Fibroblast of skin of left quadriceps (primary cell): ENCODE measurements at regions not wholly inside any gene's neighbourhood (a gene's known extent, or its start where the extent isn't known, plus 50 kb on each side); places are given as distances from the start of the nearest gene placed in this dataset.

ENCODE experiments used
- DNase-seq, 2 experiments: peaks; one replicate each; pipeline ENCODE4 v3.0.0-alpha.2; 2013; ENCODE audit warnings: low read depth in 2 of 2

- DNase-seq: no peak
Measured at GRCh38 chr6:92827104-92827503, 592.3 kb downstream of the EPHA7 start.

DNA sequence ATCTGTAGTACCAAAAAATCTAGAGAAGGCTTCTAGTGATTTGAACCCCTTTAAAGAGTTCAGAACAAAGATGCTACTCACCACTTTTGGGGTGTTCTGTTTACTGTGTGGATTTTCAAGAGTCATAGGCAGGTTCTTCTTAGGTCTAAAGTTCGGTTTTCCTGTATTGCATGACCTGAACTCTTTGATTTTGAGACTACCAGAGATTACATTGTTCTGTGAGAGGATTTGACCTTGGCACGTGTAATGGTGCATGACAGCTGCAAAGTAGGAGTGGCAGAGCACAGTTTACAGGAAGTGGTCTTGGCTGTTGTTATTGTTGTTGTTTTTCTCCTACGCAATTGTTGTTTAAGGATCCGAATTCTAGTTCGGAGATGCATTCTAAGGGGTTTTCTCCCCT lies 592.7 kb downstream of the EPHA7 start:
- DNase-seq: no peak

DNA sequence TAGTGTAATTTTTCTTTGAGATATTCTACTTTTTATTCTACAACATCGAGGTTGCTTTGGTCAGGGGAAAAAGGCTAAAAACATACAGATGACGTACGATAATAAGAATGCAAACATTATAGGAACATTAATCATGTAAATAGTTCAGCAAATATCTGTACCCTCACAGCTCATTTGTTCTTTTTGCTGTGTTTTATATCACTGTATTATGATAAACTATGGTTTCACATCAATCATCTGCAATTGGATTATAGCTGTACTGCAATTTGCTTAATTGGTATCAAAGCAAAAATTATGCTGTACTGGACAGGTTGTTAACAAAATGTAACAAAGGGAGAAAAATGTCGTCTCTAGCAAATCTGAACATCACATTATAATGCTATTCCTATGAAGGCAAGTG lies 597.1 kb downstream of the EPHA7 start:
- no peak for DNase-seq

GRCh38 chr6:92820601-92821000 lies 598.8 kb downstream of the EPHA7 start:
- DNase-seq: no peak

GRCh38 chr6:92810913-92811312 lies 608.4 kb downstream of the EPHA7 start:
- peak; percentile 1 to 3 for DNase-seq

GRCh38 chr6:92806254-92806653 lies 613.1 kb downstream of the EPHA7 start:
- DNase-seq: no peak

DNA sequence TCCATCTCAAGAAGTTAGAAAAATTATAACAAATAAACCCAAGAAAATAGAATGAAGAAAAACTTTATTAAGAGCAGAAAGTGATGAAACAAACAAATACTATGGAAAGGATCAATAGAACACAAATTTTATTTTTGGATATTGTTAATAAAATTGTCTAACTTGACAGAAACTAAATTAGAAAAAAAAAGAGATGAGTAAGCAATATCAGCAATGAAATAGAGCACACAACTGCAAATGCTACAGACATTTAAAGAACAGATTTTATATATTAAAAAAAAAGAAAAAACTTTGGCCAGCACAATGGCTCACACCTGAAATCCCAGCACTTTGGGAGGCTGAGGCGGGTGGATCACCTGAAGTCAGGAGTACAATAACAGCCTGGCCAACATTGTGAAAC lies 628.0 kb downstream of the EPHA7 start:
- DNase-seq: no peak

DNA sequence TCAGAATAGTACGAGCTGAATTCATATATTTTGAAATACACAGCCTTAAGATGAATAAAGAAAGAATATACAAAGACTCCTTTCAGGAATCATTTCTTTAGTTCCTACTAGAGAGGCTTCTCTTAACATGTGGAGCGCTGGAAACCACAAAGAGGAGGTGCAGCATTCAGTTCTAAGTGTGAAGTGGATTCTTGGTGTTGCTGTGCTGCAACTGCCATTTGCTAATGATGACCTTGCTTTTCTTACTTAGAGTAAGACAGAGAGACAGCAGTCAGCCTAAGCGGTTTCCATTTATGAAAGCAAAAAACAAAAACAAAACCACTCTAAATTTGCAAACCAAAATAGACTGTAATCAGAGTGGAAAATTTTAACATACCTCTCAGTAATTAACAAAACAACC lies 629.0 kb downstream of the EPHA7 start:
- DNase-seq: no peak

DNA sequence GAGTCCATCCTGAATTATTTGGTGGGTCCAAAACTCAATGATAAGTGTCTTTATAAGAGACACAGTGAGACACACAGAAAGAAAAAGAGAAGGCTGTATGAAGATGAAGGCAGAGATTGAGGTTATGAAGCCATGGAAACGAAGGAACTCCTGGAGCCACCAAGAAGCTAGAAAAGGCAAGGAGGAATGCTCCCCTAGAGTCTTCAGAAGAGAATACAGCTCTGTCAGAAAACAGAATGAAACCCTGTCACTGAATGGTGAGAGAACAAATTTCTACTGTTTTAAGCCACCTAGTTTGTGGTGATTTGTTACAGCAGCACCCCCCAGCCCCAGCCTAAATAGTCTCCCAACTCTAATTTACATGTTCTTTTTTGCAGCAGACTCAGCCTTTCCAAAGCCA lies 635.1 kb downstream of the EPHA7 start:
- no peak for DNase-seq

- DNase-seq: peak; percentile 52 to 57
Measured at GRCh38 chr6:92779746-92780145, 639.6 kb downstream of the EPHA7 start.

- peak in 1 of 2 experiments; percentile 12 for DNase-seq
Measured at GRCh38 chr6:92777146-92777740, 642.1 kb downstream of the EPHA7 start.

DNA sequence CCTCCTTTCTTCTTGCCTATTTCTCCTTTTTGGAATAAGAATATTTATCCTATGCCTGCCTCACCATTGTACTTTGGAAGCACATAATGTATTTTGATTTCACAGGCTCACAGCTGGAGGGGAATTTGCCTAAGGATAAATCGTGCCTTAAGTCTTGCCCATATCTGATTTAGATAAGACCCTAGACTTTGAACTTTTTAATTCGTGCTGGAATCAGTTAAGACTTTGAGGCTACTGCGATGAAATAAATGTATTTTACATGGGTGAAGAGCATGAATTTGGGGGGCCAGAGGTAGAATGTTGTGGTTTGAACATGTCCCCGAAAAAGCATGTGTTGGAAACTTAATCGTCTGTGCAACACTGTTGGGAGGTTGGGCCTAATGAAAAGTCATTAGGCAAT lies 648.8 kb downstream of the EPHA7 start:
- no peak for DNase-seq

DNA sequence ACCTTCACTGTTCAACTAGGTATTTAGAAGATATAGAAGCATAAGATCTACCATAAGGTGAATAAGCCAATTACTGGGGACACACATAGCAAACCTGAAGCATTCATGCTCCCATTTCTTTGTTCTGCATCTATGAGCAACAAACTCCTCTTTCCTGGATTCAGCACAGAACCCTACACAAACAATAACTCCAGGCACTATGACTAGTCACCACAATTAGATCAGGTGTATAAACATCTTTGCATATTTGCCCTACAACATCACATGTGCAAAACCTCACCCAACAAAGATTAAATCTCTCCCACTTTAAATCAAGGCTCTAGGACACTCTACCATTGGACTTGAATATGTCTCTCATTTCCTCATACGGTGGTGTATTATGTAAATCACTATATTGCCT lies 652.3 kb downstream of the EPHA7 start:
- DNase-seq: no peak

DNA sequence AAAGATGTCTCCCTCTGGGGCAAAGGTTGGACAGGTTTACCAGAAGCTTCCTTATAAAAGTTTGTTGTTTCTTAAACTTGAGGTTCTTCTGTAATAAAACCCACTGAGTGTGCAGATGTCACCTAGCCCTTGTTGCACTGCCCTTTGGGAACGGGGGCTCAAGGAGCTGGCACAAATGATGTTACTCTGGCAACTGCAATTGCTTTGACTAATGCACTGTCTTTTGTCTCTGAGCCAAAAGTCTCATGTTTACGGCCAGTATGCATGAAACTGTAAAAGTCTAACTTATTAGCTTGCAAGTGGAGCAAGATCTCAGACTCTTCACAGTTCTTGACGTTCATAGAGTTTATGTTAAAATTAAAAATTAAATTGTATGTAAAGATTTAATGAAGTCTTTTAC lies 655.7 kb downstream of the EPHA7 start:
- DNase-seq: no peak

GRCh38 chr6:92763274-92763584 lies 656.1 kb downstream of the EPHA7 start:
- no peak for DNase-seq

GRCh38 chr6:92762443-92763273 lies 656.7 kb downstream of the EPHA7 start:
- no peak for DNase-seq

DNA sequence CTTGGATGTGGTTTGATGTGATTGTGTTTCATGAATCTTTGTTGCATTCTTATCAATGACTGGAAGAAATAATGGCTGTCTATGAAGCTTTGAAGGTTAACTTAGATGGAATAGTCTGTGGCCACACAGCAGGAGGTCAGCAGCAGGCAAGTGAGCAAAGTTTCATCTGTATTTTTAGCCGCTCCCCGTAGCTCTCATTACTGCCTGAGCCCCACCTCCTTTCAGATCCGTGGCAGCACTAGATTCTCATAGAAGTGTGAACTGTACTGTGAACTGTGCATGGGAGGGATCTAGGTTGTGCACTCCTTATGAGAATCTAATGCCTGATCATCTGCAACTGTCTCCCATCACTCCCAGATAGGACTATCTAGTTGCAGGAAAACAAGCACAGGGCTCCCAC lies 660.2 kb downstream of the EPHA7 start:
- DNase-seq: no peak

DNA sequence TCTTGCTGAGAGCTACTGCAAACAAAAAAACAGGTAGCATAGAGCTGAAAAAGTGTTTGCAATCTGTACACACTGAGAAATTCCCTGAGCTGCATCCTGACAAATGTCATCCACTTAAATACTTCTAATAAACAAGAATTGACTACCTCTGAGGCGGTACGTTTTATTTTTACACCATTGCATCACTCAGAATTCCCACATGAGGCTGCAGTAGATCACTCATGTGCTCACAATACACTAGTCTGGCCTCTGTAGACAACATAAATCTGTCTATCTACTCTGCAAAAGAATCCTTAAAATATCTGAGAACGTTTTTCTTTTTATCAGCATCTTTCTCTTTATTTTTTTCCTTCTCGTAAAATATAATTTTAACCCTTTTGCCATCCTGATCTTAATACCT lies 661.4 kb downstream of the EPHA7 start:
- no peak for DNase-seq

GRCh38 chr6:92756912-92757311 lies 662.4 kb downstream of the EPHA7 start:
- no peak for DNase-seq

DNA sequence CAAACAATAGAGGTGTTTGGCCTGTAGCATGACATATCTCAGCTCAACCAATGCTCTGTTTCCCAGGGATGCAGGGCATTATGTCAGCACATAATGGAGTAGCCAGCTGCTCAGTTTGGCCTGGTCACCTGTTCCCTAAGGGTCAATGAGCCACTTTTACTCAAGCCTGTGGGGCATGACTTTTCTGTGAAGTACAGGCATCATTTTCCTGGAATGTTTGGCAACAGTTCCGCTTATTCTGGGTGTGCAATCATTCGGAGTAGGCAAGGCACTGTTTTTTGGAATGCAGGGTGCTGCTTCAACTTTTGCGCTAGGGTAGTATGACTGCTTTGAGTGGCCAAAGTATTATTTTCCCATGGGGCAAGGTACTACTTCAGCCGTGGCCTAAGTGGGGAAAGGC lies 665.4 kb downstream of the EPHA7 start:
- DNase-seq: no peak

GRCh38 chr6:92752114-92752513 lies 667.2 kb downstream of the EPHA7 start:
- DNase-seq: no peak

- no peak for DNase-seq
Measured at GRCh38 chr6:92748131-92748530, 671.2 kb downstream of the EPHA7 start.

GRCh38 chr6:92737983-92738382 lies 681.4 kb downstream of the EPHA7 start:
- DNase-seq: no peak
